ENCODE measurements at regions not wholly inside any gene's neighbourhood (a gene's known extent, or its start where the extent isn't known, plus 50 kb on each side); places are given as distances from the start of the nearest gene placed in this dataset.

- POLR2A ChIA-PET: no interaction called here
- H3K27me3 Mint-ChIP-seq (ENCODE audit: insufficient read depth, unreplicated experiment): no peaks in the 10 kb centered on the region
- no TSS peak for BruUV-seq (replicated peaks)
- no peaks in the 10 kb centered on the region for H3K36me3 Mint-ChIP-seq (ENCODE audit: insufficient read depth, unreplicated experiment)
- peaks cover 2% of the 10 kb centered on the region for H3K4me1 Mint-ChIP-seq (ENCODE audit: insufficient read depth, unreplicated experiment)
- no peak overlapping the region for H3K27ac Mint-ChIP-seq (ENCODE audit: low read depth, unreplicated experiment)
- DNase-seq (ENCODE audit: unreplicated experiment): no peak
- TF ChIP-seq, protein P1, sequence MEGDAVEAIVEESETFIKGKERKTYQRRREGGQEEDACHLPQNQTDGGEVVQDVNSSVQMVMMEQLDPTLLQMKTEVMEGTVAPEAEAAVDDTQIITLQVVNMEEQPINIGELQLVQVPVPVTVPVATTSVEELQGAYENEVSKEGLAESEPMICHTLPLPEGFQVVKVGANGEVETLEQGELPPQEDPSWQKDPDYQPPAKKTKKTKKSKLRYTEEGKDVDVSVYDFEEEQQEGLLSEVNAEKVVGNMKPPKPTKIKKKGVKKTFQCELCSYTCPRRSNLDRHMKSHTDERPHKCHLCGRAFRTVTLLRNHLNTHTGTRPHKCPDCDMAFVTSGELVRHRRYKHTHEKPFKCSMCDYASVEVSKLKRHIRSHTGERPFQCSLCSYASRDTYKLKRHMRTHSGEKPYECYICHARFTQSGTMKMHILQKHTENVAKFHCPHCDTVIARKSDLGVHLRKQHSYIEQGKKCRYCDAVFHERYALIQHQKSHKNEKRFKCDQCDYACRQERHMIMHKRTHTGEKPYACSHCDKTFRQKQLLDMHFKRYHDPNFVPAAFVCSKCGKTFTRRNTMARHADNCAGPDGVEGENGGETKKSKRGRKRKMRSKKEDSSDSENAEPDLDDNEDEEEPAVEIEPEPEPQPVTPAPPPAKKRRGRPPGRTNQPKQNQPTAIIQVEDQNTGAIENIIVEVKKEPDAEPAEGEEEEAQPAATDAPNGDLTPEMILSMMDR (IDR thresholded peaks at IDR 0.05; ENCODE audit: unreplicated experiment): no peak
- H3K4me3 Mint-ChIP-seq (ENCODE audit: unreplicated experiment): no peak overlapping the region
- no peaks in the 10 kb centered on the region for H3K9me3 Mint-ChIP-seq (ENCODE audit: unreplicated experiment)
- intact Hi-C loops (cut with micrococcal nuclease): no loop called here
- CTCF ChIA-PET: interaction anchor here (0.6 to 1.6 kb wide), 2 partner anchors 12 to 16 kb away, joined by 4 to 5 read pairs; no protein-coding TSS in a partner anchor
Observed at GRCh38 chr13:81395368-81395767, 1054.4 kb upstream of the SPRY2 start.

DNA sequence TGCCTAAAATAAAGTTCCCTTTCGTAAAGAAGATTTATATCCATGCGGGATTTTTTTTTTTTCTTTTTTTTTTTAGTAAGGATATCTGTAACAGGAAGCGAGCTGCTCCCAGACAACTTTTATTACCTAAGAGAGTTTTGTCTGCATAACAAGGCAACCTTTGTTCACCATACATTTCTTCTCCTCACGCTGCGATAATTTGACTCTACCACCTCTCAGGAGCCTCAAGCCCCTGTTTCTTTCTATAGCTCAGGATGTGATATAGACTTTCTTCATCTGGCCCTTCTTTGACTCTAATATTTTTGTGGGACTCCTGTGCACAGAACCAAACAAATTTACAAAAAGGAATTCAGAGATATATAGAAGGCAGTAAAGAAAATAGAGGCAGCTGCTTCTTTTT lies 1053.7 kb upstream of the SPRY2 start:
- TF ChIP-seq, protein P1 (IDR thresholded peaks at IDR 0.05; ENCODE audit: unreplicated experiment): no peak
- CTCF ChIA-PET: interaction anchor here (1.0 to 1.6 kb wide), 2 partner anchors 11 to 25 kb away, joined by 3 to 5 read pairs; no protein-coding TSS in a partner anchor
- Mint-ChIP-seq H3K27me3 (ENCODE audit: insufficient read depth, unreplicated experiment) (no peaks in the 10 kb centered on the region), H3K27ac (ENCODE audit: low read depth, unreplicated experiment) (no peak overlapping the region), H3K4me1 (ENCODE audit: insufficient read depth, unreplicated experiment) (no peaks in the 10 kb centered on the region), H3K36me3 (ENCODE audit: insufficient read depth, unreplicated experiment) (no peaks in the 10 kb centered on the region), H3K4me3 (ENCODE audit: unreplicated experiment) (no peak overlapping the region), H3K9me3 (ENCODE audit: unreplicated experiment) (no peaks in the 10 kb centered on the region)
- intact Hi-C loops (cut with micrococcal nuclease): no loop called here
- DNase-seq (ENCODE audit: unreplicated experiment): no peak
- no TSS peak for BruUV-seq (replicated peaks)
- POLR2A ChIA-PET: no interaction called here

DNA sequence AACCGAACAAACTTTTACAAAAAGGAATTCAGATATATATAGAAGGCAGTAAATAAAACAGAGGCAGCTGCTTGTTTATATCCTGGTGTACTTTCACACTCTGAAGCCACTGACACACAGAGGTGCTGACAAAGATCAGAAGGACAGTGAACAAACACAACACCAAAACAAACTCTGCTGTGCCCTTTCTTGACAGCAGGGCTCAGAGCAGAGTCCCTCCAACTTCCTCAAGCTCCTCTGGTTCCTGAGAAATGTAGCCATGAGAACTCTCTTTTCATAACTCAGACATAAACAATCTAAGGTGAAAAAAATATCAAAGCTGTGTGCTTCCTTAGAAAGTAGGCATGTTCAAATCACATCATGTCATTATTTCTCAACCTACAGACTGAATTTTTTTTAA lies 1052.8 kb upstream of the SPRY2 start:
- no TSS peak for BruUV-seq (replicated peaks)
- intact Hi-C loops (cut with micrococcal nuclease): no loop called here
- H3K36me3 Mint-ChIP-seq (ENCODE audit: insufficient read depth, unreplicated experiment): no peaks in the 10 kb centered on the region
- H3K27ac Mint-ChIP-seq (ENCODE audit: low read depth, unreplicated experiment): no peak overlapping the region
- no peak for DNase-seq (ENCODE audit: unreplicated experiment)
- H3K27me3 Mint-ChIP-seq (ENCODE audit: insufficient read depth, unreplicated experiment): no peaks in the 10 kb centered on the region
- CTCF ChIA-PET: interaction anchor here (0.5 to 1.0 kb wide), 4 partner anchors 24 to 1066 kb away, joined by 3 read pairs; no protein-coding TSS in a partner anchor
- H3K4me3 Mint-ChIP-seq (ENCODE audit: unreplicated experiment): no peak overlapping the region
- no peaks in the 10 kb centered on the region for H3K9me3 Mint-ChIP-seq (ENCODE audit: unreplicated experiment)
- POLR2A ChIA-PET: no interaction called here
- TF ChIP-seq, protein P1 (IDR thresholded peaks at IDR 0.05; ENCODE audit: unreplicated experiment): no peak
- H3K4me1 Mint-ChIP-seq (ENCODE audit: insufficient read depth, unreplicated experiment): no peaks in the 10 kb centered on the region

DNA sequence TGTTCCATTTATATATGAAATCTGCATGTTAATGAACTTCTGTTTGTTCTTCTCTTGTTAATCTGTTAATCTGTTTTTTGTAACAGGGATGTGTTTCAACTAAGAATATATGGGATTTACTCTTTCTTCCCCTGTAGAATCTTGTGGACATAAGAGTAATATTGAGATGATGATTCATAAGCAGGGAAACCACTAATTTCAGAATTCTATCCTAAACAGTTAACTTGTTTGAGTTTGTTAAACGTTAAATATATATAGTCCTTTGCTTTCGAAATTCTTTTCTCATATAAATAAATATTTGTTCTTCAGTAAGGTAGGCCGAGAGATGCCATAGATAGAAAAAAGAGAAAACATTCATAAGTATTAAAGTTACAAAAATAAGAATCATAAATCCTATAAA lies 1052.2 kb upstream of the SPRY2 start:
- ChIA-PET CTCF (interaction anchor here (0.5 kb wide), 1 partner anchor 109 kb away, joined by 3 read pairs; no protein-coding TSS in a partner anchor), POLR2A (no interaction called here)
- Mint-ChIP-seq H3K4me3 (ENCODE audit: unreplicated experiment) (no peak overlapping the region), H3K36me3 (ENCODE audit: insufficient read depth, unreplicated experiment) (no peaks in the 10 kb centered on the region), H3K27me3 (ENCODE audit: insufficient read depth, unreplicated experiment) (no peaks in the 10 kb centered on the region), H3K27ac (ENCODE audit: low read depth, unreplicated experiment) (no peak overlapping the region), H3K9me3 (ENCODE audit: unreplicated experiment) (no peaks in the 10 kb centered on the region), H3K4me1 (ENCODE audit: insufficient read depth, unreplicated experiment) (no peaks in the 10 kb centered on the region)
- no peak for DNase-seq (ENCODE audit: unreplicated experiment)
- TF ChIP-seq, protein P1 (IDR thresholded peaks at IDR 0.05; ENCODE audit: unreplicated experiment): no peak
- BruUV-seq (replicated peaks): no TSS peak
- intact Hi-C loops (cut with micrococcal nuclease): no loop called here
